Panc1 (cell line): ENCODE measurements at regions not wholly inside any gene's neighbourhood (a gene's known extent, or its start where the extent isn't known, plus 50 kb on each side); places are given as distances from the start of the nearest gene placed in this dataset.

Source experiments
- POLR2AphosphoS5 ChIP-seq: IDR thresholded peaks from 2 replicates; pipeline ENCODE4 v1.6.1; 2012; ENCODE audit warnings: mild to moderate bottlenecking, low read depth, low read length, moderate library complexity
- REST ChIP-seq, 2 experiments: IDR thresholded peaks; 2 replicates each; pipeline ENCODE4 v1.6.1; 2011 to 2012; ENCODE audit warnings: low read depth in 2 of 2, control low read depth in 1 of 2, low read length in 1 of 2, mild to moderate bottlenecking in 1 of 2, moderate library complexity in 1 of 2; ENCODE audit not compliant: insufficient read depth in 1 of 2
- TF ChIP-seq, protein P1 (sequence below): fragments of 450-650 bp; IDR thresholded peaks from 2 replicates; pipeline ENCODE4 v1.5.1; 2017; ENCODE audit warnings: mild to moderate bottlenecking

GRCh38 chr12:85405781-85406522, 125.9 kb downstream of the ALX1 start:
- TF ChIP-seq POLR2AphosphoS5 (no peak), REST (IDR thresholded peaks at IDR 0.05; ENCODE audit: insufficient read depth in 1 of 2, low read depth in 2 of 2, low read length in 1 of 2) (no peak)
- TF ChIP-seq, protein P1, sequence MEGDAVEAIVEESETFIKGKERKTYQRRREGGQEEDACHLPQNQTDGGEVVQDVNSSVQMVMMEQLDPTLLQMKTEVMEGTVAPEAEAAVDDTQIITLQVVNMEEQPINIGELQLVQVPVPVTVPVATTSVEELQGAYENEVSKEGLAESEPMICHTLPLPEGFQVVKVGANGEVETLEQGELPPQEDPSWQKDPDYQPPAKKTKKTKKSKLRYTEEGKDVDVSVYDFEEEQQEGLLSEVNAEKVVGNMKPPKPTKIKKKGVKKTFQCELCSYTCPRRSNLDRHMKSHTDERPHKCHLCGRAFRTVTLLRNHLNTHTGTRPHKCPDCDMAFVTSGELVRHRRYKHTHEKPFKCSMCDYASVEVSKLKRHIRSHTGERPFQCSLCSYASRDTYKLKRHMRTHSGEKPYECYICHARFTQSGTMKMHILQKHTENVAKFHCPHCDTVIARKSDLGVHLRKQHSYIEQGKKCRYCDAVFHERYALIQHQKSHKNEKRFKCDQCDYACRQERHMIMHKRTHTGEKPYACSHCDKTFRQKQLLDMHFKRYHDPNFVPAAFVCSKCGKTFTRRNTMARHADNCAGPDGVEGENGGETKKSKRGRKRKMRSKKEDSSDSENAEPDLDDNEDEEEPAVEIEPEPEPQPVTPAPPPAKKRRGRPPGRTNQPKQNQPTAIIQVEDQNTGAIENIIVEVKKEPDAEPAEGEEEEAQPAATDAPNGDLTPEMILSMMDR = no peak
